ENCODE measurements at regions not wholly inside any gene's neighbourhood (a gene's known extent, or its start where the extent isn't known, plus 50 kb on each side); places are given as distances from the start of the nearest gene placed in this dataset.

DNA sequence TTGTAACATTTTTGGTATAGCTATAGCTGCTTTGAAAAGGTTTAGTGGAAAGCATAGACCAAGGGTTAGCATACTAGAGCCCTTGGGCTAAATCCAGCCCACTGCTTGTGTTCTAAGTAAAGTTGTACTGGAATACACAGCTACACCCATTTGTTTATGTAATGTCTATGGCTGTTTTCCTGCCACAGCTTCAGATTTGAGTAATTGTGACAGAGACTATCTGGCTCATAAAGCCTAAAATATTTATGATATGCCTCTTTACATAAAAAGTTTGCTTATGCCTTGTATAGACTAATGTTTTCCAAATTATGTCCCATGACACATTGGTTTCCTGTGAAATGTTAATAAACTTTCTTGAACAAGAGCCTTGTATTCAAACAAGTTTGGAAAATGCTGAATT is 234.8 kb upstream of the ATP2B1 start:
- in situ Hi-C loops (cut with HindIII; ENCODE audit: low sequenced_read_pairs): no loop called here
- DNase-seq (ENCODE audit: low read depth): no peak
- TF ChIP-seq, protein P1, sequence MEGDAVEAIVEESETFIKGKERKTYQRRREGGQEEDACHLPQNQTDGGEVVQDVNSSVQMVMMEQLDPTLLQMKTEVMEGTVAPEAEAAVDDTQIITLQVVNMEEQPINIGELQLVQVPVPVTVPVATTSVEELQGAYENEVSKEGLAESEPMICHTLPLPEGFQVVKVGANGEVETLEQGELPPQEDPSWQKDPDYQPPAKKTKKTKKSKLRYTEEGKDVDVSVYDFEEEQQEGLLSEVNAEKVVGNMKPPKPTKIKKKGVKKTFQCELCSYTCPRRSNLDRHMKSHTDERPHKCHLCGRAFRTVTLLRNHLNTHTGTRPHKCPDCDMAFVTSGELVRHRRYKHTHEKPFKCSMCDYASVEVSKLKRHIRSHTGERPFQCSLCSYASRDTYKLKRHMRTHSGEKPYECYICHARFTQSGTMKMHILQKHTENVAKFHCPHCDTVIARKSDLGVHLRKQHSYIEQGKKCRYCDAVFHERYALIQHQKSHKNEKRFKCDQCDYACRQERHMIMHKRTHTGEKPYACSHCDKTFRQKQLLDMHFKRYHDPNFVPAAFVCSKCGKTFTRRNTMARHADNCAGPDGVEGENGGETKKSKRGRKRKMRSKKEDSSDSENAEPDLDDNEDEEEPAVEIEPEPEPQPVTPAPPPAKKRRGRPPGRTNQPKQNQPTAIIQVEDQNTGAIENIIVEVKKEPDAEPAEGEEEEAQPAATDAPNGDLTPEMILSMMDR (IDR thresholded peaks at IDR 0.05; ENCODE audit: low read depth, low read length, missing control alignments): no peak
- H3K4me3 ChIP-seq (ENCODE audit: low read depth, low read length): no peak overlapping the region

DNA sequence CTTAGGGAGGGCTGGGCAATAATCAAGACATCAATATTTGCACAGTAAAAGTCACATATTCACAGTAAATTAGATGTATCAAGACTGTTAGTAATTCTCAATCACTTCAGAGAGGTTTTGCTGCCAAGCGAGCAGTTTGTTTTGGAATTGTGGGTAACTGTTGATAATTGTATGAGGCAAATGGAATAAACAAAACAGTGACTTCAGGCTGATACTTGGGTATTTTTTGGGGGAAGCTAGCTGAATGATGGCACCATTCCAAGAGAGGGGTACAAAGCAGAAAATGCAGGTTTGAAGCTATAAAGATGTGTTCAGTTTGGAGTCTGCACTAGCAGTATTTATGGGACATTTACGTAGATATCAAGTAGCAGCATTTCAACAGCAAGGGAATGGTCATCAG is 232.8 kb upstream of the ATP2B1 start:
- TF ChIP-seq, protein P1 (IDR thresholded peaks at IDR 0.05; ENCODE audit: low read depth, low read length, missing control alignments): no peak
- no peak overlapping the region for H3K4me3 ChIP-seq (ENCODE audit: low read depth, low read length)
- in situ Hi-C loops (cut with HindIII; ENCODE audit: low sequenced_read_pairs): no loop called here
- no peak for DNase-seq (ENCODE audit: low read depth)

DNA sequence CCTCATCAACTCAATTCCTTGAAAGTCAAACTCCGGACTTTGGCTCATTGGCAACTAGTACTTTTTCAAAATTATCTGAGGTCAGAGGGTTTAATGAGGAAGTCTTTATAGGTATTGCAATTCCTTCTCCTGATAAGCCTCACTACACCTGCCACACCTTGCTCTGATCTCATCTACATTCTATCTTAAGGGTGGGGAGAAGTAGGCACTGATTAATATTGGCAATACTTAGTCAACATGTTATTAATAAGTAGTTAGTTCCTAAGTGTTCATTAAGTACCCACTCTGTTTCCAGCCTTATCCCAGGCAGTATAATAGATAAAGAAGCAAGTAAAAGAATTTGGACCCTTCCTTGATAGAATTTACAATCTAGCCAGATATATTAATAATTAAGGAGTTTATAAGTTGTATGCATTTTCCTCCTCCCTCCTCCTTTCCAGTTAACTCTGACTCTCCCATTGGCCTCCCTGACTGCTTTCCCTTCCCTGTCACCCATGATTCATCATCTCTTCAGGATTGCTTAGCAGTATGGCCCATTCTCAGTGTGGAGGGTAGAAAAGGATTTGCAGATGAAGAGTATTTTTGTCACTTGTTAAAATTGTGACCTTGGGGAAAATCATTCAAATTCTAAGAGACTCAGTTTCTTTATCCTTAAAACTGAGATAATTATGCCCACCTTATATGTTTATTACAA is 231.0 kb upstream of the ATP2B1 start:
- no peak overlapping the region for H3K4me3 ChIP-seq (ENCODE audit: low read depth, low read length)
- no peak for DNase-seq (ENCODE audit: low read depth)
- in situ Hi-C loops (cut with HindIII; ENCODE audit: low sequenced_read_pairs): loop anchor here (5.0 kb wide), 1 partner anchor 97 kb away; no protein-coding TSS in a partner anchor
- TF ChIP-seq, protein P1 (IDR thresholded peaks at IDR 0.05; ENCODE audit: low read depth, low read length, missing control alignments): no peak

DNA sequence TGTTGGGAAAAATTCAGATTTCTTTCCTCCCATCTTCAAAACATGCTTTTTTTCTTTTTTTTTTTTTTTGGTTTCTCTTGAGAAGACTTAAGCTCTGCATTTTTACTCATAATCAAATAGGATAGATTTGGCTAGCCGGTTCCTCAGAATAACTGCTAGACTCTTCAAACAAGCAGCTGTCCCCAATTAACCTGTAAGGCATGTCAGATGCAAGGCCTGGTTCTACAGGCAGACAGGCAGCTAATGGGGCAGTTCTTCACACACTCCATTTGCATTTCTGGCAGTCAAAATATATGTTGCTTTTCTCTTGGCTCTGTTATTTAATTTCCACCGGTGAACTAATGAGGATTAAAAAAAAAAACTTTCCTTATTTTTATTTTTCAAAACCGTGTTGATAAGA is 228.0 kb upstream of the ATP2B1 start:
- in situ Hi-C loops (cut with HindIII; ENCODE audit: low sequenced_read_pairs): loop anchor here (5.0 kb wide), 1 partner anchor 94 kb away; no protein-coding TSS in a partner anchor
- TF ChIP-seq, protein P1 (IDR thresholded peaks at IDR 0.05; ENCODE audit: low read depth, low read length, missing control alignments): no peak
- H3K4me3 ChIP-seq (ENCODE audit: low read depth, low read length): no peak overlapping the region
- no peak for DNase-seq (ENCODE audit: low read depth)

DNA sequence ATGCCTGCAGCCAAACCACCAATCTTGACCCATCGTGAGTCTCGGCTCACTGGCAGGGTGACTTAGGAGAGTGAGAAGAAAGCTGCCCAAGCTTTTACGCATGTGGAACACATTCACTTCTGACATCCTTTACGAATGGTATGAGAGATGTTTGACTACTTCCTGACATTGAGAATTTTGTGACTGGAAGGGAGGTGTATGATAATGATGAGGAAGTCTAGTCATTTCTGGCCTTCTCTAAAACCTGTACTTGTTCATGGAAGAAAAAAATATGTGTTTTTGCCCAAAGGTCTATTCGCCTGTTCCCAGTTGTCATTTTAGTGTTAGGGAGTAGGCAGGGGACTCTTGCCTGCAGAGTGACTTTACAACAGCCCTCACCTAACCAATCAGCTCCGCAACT is 227.2 kb upstream of the ATP2B1 start:
- DNase-seq (ENCODE audit: low read depth): no peak
- TF ChIP-seq, protein P1 (IDR thresholded peaks at IDR 0.05; ENCODE audit: low read depth, low read length, missing control alignments): no peak

DNA sequence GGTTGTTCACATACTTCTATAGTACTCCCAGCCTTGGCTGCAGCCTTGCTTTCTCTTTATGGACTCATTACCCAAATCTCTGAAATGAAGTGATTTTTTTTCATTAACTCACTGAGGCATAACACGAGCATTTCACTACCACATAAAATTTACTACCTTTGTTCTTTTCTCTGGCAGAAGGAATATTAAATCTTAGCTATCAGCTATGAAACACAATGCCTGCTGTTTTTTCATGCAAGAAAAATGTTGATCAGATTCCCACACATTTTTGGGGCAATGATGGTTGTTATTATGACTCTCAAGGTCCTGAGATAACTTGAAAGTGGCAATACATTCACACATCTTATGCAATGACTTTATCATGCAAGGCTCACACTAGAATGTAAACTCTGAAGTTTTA is 225.3 kb upstream of the ATP2B1 start:
- no peak for DNase-seq (ENCODE audit: low read depth)
- in situ Hi-C loops (cut with HindIII; ENCODE audit: low sequenced_read_pairs): no loop called here
- TF ChIP-seq, protein P1 (IDR thresholded peaks at IDR 0.05; ENCODE audit: low read depth, low read length, missing control alignments): no peak
- H3K4me3 ChIP-seq (ENCODE audit: low read depth, low read length): no peak overlapping the region

More for the DNA sequence above, 227.2 kb upstream of the ATP2B1 start:
- no peak overlapping the region for H3K4me3 ChIP-seq (ENCODE audit: low read depth, low read length)
- in situ Hi-C loops (cut with HindIII; ENCODE audit: low sequenced_read_pairs): loop anchor here (5.0 kb wide), 1 partner anchor 94 kb away; no protein-coding TSS in a partner anchor

Measured in astrocyte of the cerebellum (primary cell).